Sigmoid colon (tissue), 4 donors: ENCODE measurements at regions not wholly inside any gene's neighbourhood (a gene's known extent, or its start where the extent isn't known, plus 50 kb on each side); places are given as distances from the start of the nearest gene placed in this dataset.

Source experiments
- CTCF ChIP-seq, 4 experiments: fragments of 450-650 bp in 3 of 4; fragments of 200-600 bp in 1 of 4; IDR thresholded peaks; one replicate each; pipeline ENCODE4 v1.5.1; 2016 to 2019; ENCODE audit warnings: antibody characterized with exemption in 4 of 4, mild to moderate bottlenecking in 3 of 4, moderate library complexity in 2 of 4
- POLR2A ChIP-seq, 2 donors: fragments of 450-650 bp; IDR thresholded peaks; one replicate each; pipeline ENCODE4 v1.6.1; 2016; ENCODE audit warnings: antibody characterized with exemption in 2 of 2, mild to moderate bottlenecking in 2 of 2, moderate library complexity in 2 of 2
- POLR2AphosphoS5 ChIP-seq, 4 donors: sonication (generic); formaldehyde crosslinking; IDR thresholded peaks; one replicate each; pipeline ENCODE4 v1.6.1; 2017; ENCODE audit warnings: antibody characterized with exemption in 4 of 4

GRCh38 chr1:162991444-162991843, 77.7 kb upstream of the RGS4 start:
- no peak for TF ChIP-seq CTCF (IDR thresholded peaks at IDR 0.05)
- no peak for TF ChIP-seq POLR2A (IDR thresholded peaks at IDR 0.05)
- TF ChIP-seq POLR2AphosphoS5 (IDR thresholded peaks at IDR 0.05), result no peak
